ENCODE measurements at regions not wholly inside any gene's neighbourhood (a gene's known extent, or its start where the extent isn't known, plus 50 kb on each side); places are given as distances from the start of the nearest gene placed in this dataset.

DNA sequence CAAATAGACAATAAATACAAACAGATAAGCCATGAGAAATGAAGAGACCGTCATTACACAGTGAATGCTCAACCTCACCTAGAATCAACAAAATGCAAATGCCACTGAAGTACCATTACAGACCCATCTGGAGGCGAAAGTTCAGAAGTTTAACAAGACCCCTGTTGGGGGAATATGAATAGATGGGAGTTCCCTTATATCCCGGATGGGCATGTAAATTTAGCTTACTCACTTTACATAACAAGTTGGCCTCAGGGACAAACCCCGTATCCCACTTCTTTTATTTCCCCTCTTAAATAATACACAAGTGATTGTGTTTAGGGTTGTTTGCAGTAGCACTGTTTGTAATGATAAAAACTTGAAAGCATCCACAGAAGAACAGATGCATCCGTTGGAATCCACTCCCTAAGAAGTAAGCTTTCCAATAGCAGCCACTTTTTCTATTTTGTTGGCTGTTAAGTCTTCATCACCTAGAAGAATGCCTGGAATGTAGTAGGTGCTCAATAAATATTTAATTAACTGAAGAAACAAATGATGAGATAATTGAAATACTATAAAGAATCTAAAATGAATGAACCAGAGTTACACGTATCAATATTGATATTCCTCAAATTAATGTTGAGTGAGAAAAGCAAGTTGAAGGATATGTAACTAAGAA is 1076.3 kb upstream of the TENM3 start:
- no peak for DNase-seq (ENCODE audit: low read depth in 1 of 2, low spot score in 1 of 2)

DNA sequence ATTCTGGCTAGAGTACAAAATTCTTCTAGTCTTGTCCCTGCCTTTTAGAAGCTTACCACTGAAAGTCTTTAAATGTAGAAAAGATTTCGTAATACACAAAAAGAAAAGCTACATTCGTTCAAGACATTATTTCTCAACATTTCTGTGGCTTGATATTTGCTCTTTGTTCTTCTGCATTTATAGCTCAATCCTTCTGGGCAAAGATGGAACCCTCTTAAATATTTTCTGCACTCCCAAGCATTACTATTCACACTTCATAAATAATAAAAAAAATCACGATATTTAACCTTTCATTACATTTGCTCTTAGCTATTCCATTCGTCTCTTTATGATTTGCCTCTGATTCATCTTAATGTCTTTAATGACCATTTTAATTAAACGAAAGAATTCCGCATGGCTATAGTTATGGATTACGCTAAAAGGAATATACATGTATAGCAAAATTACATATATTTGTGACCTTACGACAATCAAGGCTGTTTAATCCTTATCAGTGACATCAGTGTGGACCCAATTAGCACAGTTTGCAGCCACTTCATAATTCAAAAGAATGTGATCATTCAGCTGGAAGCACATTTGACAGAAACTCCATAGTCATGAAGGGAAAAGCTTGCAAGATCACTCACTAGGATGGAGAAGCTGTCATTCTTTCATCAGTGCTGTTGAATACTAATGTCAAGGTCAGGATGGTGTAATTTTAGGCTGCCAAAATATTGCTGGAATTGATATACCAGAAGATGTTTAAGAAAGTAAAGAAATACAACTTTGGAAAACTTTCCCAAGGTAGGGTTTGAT is 1075.0 kb upstream of the TENM3 start:
- no peak for DNase-seq (ENCODE audit: low read depth in 1 of 2, low spot score in 1 of 2)

DNA sequence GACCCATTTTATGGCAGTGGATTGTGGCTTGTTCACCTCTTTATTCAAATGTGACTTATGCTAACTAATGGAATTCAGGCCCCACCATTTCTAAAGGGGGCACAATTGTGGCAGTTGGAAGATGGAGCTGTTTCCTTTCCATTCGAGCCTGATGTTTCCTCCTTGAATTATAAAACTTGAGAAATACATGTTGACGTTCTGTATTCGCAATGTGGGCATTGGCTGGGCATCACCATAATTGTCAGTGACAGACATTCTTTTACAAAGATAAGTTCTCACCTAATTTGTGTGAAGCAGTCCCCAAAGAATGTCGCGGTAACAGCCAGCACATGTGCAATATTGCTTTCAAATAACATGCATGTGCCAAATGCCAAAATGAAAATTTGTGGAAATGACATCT is 1070.2 kb upstream of the TENM3 start:
- DNase-seq (ENCODE audit: low read depth in 1 of 2, low spot score in 1 of 2), result no peak

DNA sequence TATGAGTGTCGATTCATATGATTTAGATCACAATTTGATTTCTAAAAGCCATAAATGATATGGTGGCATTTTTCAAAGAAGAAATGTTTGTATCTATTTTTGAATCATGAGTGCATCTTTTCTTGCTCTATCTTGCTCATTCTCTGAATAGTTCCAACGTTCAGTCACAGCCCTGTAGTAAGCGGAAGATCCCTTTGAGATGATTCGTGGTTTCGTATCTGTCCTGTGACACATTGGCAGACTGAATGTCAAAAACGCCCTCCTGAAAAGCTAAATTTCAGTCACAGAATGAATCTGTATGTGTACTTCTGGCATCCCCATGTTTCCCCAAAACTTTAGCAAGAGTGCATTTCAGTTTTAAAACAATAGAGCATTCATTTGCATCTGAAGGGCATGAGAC is 1066.9 kb upstream of the TENM3 start:
- no peak for DNase-seq (ENCODE audit: low read depth in 1 of 2, low spot score in 1 of 2)

DNA sequence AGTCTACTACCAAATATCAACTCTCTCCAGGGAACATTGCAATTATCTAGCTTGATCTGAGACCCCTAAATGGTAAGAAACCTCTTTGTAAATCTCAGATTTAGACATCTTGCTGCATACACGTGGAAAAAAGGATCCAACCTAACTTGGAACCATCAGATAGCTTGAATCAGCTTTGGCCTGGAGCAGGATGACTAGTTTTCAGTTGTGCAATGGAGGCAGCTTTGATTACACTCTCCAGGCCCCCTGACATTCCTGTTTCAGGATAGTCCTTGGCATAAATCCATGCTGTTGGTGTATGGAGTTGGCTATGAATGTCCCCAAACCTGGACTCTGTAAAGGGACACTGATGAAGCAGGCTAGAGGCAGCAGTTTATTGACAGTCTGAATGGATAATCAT is 1061.9 kb upstream of the TENM3 start:
- DNase-seq (ENCODE audit: low read depth in 1 of 2, low spot score in 1 of 2), result no peak

DNA sequence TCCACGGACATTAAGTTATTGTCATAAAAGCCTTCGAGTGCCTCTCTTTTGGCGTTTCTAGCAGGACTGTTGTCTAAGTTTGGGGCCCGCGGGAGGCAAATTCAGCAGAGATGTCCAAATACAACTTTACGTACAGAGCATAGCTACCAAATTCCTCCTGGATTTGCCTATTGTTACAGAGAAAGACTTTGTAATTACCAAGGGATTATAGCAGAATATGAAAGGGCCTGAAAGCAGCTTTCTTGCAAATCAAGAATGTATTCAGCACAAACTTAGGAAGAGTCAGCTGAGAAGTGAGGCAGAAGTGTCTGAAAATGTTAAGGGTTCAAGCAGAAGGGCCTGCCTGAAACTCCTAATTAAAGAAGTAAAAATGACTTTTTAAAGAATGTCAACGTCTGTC is 1053.5 kb upstream of the TENM3 start:
- DNase-seq (ENCODE audit: low read depth in 1 of 2, low spot score in 1 of 2), result no peak

DNA sequence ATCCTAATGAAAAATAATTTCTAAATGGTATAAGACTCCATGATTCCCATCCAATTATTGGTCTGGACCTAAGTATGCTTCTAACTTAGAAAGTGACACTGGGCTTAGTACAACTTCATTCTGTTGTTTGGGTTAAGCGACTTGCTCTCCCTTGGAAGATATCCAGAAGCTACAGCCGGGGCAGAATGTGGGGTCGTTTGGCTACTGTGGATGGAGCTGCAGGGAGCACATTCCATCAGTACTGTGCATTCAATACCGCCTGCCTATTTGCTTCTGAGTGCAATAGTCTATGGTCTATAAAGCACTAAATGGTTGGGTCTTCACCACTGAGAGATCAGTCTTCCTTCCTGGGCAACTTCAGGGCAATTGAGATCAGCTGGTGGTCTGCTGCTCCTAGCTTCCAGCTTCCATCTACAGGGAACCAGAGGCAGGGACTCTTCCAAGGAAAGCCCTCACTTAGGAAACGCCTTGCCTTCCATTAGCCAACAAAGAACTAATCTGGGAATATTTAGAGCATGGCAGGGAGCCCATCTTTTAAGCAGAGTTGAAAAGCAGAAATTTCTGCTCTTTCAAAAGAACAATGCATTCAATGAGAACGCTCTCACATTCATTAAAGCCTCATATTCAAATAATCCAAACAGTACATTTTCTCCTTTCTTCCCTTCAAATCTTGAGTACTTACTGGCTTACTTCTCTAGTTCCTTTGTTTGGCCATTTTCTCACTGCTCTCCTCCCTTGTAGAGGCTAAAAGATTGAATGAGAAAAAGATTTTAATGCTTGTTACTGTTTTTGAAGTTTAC is 1049.9 kb upstream of the TENM3 start:
- no peak for DNase-seq (ENCODE audit: low read depth in 1 of 2, low spot score in 1 of 2)

DNA sequence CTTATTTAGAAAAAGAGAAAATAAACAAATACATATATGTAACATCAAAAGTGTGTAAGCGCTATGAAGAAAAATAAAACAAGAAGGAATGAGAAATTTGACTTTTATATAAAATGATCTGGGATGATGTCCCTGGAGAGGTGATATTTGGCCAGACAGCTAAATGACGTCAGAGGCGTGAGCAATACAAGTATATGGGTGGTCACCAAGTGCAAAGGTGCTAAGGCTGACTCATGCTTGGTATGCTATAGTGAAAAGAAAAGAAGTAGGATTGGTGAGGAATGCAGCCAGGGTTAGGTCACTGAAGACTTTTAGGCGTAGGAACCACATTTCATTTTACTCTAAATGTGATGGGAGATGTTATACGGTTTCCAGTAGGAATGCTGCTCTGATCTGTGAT is 1049.1 kb upstream of the TENM3 start:
- no peak for DNase-seq (ENCODE audit: low read depth in 1 of 2, low spot score in 1 of 2)

DNA sequence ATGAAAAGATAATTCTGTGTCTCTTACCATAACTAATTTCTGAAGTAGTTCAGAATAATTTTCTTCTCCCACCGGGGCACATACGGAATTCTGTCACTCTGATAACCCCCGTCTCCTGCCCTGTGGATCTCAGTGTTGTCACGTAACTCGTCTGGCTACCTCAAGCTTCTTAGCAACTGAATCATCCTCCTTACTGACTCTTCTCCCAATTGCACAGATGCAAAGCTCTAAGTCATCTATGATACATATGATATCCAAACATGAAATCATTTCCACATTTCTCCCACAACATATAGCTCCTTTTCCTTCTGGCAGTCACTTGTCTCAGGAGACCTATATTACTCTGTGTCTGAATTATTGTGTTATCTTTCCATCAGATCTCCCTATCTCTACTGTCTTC is 1043.1 kb upstream of the TENM3 start:
- DNase-seq (ENCODE audit: low read depth in 1 of 2, low spot score in 1 of 2), result no peak

DNA sequence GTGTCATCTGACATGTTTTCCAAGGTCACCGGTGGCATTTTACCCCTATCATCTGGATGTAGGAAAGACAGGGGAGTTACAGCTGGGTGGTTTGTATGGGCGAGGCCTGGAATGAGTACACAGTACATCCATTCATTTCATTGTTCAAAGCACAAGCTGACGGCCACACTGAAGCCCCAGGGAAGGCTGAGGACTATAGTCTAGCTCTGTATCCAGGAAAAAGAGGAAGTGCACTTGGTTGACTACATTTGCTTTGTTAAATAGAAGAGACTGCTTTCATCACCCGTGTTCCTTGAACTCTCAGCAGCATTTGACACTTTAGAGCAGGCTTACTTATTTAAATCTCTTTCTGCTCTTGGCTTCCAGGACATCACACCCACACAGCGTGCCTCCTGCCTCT is 1041.0 kb upstream of the TENM3 start:
- DNase-seq (ENCODE audit: low read depth in 1 of 2, low spot score in 1 of 2), result no peak

DNA sequence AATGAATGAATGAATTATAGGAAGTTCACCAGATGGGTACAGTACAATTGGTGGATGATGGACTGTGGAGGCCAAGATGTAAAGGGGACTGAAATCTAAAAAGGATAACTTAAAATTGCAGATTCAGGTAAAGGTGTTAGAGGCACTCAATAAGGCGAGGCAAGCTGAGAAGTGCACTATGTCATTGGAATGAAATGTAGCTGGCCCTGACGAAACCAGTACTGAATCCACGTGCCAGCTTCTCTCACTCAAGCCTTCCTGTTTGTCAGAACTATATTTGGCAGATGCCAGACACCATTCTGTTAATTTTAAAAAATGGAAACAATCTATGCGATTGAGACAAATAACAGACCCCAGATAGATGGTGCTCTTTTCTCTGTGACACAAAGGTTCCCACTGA is 1039.1 kb upstream of the TENM3 start:
- DNase-seq (ENCODE audit: low read depth in 1 of 2, low spot score in 1 of 2), result no peak

DNA sequence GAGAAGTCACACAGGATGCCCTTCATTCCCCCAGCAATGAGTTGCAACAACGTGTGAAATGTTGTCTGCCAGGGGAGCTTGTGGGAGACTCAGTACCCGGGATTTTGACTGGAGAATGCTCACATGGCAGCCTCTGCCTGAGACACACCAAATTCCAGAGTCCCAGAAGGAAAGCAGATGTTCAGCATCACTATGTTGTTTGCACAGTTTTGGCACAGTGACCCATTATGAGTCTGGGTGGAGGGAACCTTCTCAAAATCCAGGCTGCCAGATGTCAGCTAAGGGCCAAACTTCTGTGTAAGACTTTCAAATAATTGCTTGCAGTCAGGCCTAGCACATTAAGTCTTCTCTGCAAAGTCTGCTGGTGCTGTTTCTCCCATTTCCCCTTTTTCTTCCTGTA is 1029.7 kb upstream of the TENM3 start:
- DNase-seq (ENCODE audit: low read depth in 1 of 2, low spot score in 1 of 2), result no peak

DNA sequence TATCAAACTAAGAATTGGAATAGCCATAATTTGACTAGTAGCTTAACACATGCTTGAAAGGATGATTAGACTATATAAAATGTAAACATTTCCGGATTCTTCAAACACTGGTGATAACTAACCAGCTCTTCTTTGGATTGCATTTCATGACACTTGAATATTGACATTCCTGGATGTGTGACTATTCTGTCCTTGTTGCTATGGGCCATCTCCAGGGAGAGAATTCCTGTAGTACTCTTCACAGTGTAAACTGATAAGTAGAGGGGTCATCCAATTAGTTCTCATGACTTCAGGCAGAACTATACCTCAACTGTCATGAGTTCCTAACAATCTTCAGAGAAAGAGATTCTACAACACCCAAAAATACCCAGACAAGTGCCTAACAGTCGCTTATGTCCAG is 1026.7 kb upstream of the TENM3 start:
- no peak for DNase-seq (ENCODE audit: low read depth in 1 of 2, low spot score in 1 of 2)

DNA sequence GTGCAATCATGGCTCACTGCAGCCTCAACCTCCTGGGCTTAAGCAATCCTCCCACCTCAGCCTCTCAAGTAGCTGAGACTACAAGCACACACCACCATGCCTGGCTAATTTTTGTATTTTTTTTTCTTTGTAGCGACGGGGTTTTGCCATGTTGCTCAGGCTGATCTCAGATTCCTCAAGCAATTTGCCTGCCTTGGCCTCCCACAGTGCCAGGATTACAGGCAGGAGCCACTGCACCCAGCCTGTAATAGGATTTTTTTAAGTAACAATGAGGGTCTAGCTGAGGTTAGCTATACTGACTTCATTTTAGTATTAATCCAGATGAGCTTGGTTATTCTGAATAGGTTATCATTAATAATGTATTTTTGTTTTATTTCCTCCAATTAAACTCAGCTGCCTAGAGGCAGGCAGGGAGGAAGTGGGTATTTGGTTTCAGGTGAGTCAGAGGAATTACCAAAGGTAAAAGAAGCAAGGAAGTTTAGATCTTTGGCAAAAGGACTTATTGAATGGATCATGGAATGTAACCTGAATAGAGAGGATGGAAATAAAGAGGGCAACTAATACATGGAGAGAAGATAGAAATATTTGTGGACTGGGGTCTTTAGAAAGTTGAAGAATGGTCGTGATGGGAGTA is 1023.3 kb upstream of the TENM3 start:
- DNase-seq (ENCODE audit: low read depth in 1 of 2, low spot score in 1 of 2), result no peak

DNA sequence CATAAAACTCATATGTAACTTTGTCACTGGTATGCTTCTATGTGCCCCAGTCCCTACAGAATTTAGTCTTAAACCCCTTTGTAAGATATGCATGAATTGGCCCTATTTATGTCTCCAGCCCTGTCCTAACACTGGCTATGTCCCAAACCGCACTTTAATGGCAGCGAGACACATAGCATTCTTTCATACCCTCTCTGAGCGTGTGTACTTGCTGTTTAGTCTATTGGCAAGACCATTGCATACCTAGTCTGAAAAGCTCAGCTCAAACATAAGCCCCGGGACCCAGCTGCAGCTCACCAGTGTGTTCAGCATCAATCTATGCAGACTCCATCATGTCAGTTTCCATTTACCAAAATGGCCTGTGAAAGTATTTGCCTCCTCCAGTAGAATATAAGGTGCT is 1018.4 kb upstream of the TENM3 start:
- DNase-seq (ENCODE audit: low read depth in 1 of 2, low spot score in 1 of 2), result no peak

DNA sequence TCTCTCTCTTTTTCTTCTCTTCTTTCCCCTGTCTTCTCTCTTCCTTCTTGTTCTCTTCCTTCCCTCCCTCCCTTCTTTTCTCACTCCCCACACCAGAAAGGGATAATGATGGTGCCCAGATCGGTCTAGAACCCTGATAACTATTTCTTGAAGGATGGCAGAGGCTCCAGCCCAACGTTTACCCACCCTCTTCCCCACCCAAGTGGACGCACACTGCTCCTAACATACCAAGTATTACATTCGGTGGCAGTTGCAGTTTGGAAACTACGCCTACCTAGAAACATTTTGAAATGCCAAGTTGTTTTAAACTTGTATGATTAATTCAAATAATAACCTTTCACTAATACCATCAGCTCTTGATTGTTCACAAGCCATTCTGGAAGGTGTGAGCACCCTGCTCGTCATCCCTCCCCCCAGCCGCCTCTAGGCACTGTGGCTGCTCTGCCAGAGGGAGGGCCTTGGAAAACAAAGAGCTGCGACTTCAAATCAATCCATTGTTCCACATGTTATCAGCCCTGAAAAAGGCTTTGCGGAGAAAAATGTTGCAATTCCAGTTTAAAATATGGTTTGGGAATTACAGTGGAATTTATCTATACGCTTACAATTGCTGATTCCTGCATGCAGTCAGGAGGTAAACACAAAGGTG is 1017.5 kb upstream of the TENM3 start:
- no peak for DNase-seq (ENCODE audit: low read depth in 1 of 2, low spot score in 1 of 2)

DNA sequence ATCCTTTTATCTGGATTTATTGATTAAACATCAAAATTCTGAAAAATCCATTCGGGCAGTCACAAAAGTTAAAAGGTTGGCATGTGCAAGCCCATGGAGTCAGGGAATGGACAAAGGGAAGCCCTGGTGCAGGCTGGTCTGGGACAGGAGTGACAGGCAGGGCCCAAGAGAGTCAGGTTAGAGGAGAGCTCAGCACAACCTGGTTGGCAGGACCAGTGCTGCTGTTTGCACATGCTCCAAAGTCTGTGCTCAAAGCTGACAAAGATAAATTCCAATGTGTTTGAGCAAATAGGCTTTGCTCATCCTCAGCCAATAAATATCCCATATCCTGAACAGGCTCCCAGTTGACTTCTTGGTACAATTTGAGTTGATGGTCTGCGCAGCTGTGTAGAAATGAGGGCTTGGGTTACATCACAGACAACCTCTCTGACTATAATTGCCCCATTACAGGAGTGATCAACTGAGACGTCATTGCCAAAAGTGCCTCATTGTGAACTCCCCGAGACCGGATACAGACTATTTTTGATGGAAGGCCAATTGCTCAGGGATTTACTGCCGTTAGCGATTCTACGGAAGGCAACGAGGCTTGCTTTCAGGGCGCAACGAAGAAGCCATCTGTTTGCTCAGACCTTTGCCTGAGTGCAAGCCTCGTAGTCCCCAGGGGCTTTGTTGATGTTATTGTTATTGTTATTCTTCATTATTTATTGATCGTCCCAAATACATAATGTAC is 1008.1 kb upstream of the TENM3 start:
- no peak for DNase-seq (ENCODE audit: low read depth in 1 of 2, low spot score in 1 of 2)

DNA sequence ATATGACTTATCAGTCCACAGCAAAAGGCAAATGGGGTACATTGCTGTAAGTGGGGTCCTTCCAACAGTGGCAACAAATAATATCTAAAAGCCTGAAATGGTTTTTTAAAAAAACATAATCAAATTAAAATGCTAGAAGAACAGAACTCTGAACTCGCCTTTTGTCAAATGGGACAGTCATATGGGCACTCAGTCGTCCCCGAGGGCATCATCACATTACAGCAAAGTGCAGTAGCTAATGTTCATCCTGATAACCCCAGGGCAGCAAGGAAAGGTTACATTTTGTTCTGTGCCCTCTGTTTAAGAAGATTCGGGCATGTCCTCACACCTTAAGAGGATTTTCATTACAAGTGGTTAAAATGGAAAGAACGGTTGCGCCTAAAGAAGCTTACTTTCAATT is 997.9 kb upstream of the TENM3 start:
- no peak for DNase-seq (ENCODE audit: low read depth in 1 of 2, low spot score in 1 of 2)

DNA sequence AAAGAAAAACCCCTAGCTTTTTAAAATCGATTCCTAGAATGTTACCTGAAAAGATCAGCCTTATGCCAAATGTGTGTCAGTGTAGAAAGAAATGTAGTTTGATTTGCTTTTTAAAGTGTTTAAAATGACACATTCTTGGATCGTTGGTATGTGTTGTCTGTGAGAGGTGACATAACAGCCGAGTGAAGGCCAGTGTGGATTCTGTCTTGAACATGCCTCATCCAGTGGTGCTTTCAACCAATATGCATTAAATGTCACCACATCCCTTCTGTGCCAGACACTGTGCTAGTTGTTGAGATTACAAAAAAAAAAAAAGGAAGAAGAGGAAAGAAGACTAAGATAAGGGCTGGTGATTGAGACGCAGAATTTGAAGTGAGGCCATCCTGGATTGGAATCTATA is 994.2 kb upstream of the TENM3 start:
- DNase-seq (ENCODE audit: low read depth in 1 of 2, low spot score in 1 of 2), result no peak

DNA sequence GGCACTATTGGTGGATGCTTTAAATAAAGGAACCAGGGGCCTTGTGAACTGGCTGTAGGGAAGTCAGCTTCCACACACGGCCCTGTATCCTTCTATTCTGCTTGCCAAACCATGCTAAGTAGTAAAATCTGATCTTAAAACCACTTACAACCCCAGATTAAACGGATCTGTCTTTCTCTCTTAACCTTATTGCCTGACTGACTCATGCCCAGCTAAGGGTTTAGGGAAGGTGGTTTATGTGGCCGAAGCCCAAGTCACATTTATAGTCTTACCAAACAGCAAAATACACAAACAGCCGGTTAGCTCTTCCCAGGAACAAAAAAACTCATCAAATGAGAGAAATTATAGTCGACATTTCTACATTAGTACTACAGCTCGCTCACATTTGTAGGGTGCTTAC is 988.4 kb upstream of the TENM3 start:
- DNase-seq (ENCODE audit: low read depth in 1 of 2, low spot score in 1 of 2), result no peak

DNA sequence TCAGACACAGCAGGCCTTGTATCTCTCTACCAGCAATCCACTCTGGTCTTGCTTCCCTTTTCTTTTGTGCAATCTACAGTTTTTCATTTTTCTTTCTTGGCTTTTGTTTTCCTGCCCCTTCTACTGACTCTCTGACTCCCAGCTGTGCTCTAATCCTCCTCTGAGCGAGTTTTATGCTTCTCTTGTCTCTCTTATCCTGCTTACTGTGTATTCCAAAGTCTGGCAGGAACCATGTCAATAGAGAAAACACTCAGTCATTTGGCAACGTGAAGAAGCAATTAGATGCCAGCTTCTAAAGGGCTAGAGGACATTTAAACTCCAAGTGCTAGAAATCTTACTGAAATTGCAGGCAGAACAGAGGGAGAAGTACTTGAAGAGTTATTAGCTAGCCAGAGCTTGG is 984.6 kb upstream of the TENM3 start:
- DNase-seq (ENCODE audit: low read depth in 1 of 2, low spot score in 1 of 2), result no peak
